Neural crest cell (in vitro differentiated cells): ENCODE measurements at regions not wholly inside any gene's neighbourhood (a gene's known extent, or its start where the extent isn't known, plus 50 kb on each side); places are given as distances from the start of the nearest gene placed in this dataset.
A peak's percentile ranks its signal among the peaks of the same experiment; 100 is the strongest.

Source experiments
- DNase-seq: peaks from one replicate; pipeline ENCODE4 v3.0.0; 2021; ENCODE audit warnings: low read depth, mixed read lengths, low spot score
- H3K27ac Mint-ChIP-seq: one replicate; pipeline ENCODE4 v1.8.0; 2021; ENCODE audit warnings: mild to moderate bottlenecking, mixed read lengths; ENCODE audit not compliant: unreplicated experiment
- H3K27me3 Mint-ChIP-seq: 2 replicates; pipeline ENCODE4 v1.8.0; 2021; ENCODE audit warnings: low read depth, mild to moderate bottlenecking, mixed read lengths
- H3K36me3 Mint-ChIP-seq: 2 replicates; pipeline ENCODE4 v1.8.0; 2021; ENCODE audit warnings: low read depth, mild to moderate bottlenecking, mixed read lengths
- H3K4me1 Mint-ChIP-seq: 2 replicates; pipeline ENCODE4 v1.8.0; 2021; ENCODE audit warnings: mixed read lengths
- H3K4me3 Mint-ChIP-seq: one replicate; pipeline ENCODE4 v1.8.0; 2021; ENCODE audit warnings: mild to moderate bottlenecking, mixed read lengths
- H3K9me3 Mint-ChIP-seq: 2 replicates; pipeline ENCODE4 v1.8.0; 2021; ENCODE audit warnings: mixed read lengths
- CTCF ChIP-seq: fragments of 200-600 bp; sonication (generic); conservative IDR thresholded peaks from 2 replicates; pipeline ENCODE4 v1.5.0; 2021; ENCODE audit warnings: antibody characterized with exemption, mild to moderate bottlenecking

- H3K4me1 Mint-ChIP-seq, result no peaks in the 10 kb centered on the region
- TF ChIP-seq CTCF, result no peak
- no peak for DNase-seq
- no peak overlapping the region for H3K4me3 Mint-ChIP-seq
- no peak overlapping the region for H3K27ac Mint-ChIP-seq
- no peaks in the 10 kb centered on the region for H3K36me3 Mint-ChIP-seq
- H3K9me3 Mint-ChIP-seq, result no peaks in the 10 kb centered on the region
- peaks cover 3% of the 10 kb centered on the region for H3K27me3 Mint-ChIP-seq
Observed at GRCh38 chr20:40481337-40481736, 207.7 kb downstream of the MAFB start.

- H3K9me3 Mint-ChIP-seq, result no peaks in the 10 kb centered on the region
- no peaks in the 10 kb centered on the region for H3K27me3 Mint-ChIP-seq
- no peak for DNase-seq
- H3K36me3 Mint-ChIP-seq, result no peaks in the 10 kb centered on the region
- no peak overlapping the region for H3K27ac Mint-ChIP-seq
- no peaks in the 10 kb centered on the region for H3K4me1 Mint-ChIP-seq
- no peak overlapping the region for H3K4me3 Mint-ChIP-seq
- TF ChIP-seq CTCF, result no peak
Observed at GRCh38 chr20:40477805-40478204, 211.2 kb downstream of the MAFB start.

- Mint-ChIP-seq H3K27me3 (no peaks in the 10 kb centered on the region), H3K36me3 (no peaks in the 10 kb centered on the region), H3K9me3 (no peaks in the 10 kb centered on the region), H3K4me3 (no peak overlapping the region), H3K27ac (no peak overlapping the region), H3K4me1 (no peaks in the 10 kb centered on the region)
- TF ChIP-seq CTCF, result no peak
- no peak for DNase-seq
Observed at GRCh38 chr20:40476461-40476860, 212.6 kb downstream of the MAFB start.

GRCh38 chr20:40472905-40473304 is 216.1 kb downstream of the MAFB start:
- DNase-seq, result no peak
- Mint-ChIP-seq H3K4me1 (no peaks in the 10 kb centered on the region), H3K27me3 (no peaks in the 10 kb centered on the region), H3K36me3 (no peaks in the 10 kb centered on the region), H3K4me3 (no peak overlapping the region), H3K27ac (no peak overlapping the region), H3K9me3 (no peaks in the 10 kb centered on the region)
- TF ChIP-seq CTCF, result no peak

GRCh38 chr20:40471261-40471629 is 217.8 kb downstream of the MAFB start:
- no peaks in the 10 kb centered on the region for H3K36me3 Mint-ChIP-seq
- H3K4me3 Mint-ChIP-seq, result no peak overlapping the region
- peak; percentile 46 for TF ChIP-seq CTCF
- no peaks in the 10 kb centered on the region for H3K4me1 Mint-ChIP-seq
- H3K9me3 Mint-ChIP-seq, result no peaks in the 10 kb centered on the region
- no peak for DNase-seq
- no peak overlapping the region for H3K27ac Mint-ChIP-seq
- H3K27me3 Mint-ChIP-seq, result no peaks in the 10 kb centered on the region
